ENCODE measurements at regions not wholly inside any gene's neighbourhood (a gene's known extent, or its start where the extent isn't known, plus 50 kb on each side); places are given as distances from the start of the nearest gene placed in this dataset.

DNA sequence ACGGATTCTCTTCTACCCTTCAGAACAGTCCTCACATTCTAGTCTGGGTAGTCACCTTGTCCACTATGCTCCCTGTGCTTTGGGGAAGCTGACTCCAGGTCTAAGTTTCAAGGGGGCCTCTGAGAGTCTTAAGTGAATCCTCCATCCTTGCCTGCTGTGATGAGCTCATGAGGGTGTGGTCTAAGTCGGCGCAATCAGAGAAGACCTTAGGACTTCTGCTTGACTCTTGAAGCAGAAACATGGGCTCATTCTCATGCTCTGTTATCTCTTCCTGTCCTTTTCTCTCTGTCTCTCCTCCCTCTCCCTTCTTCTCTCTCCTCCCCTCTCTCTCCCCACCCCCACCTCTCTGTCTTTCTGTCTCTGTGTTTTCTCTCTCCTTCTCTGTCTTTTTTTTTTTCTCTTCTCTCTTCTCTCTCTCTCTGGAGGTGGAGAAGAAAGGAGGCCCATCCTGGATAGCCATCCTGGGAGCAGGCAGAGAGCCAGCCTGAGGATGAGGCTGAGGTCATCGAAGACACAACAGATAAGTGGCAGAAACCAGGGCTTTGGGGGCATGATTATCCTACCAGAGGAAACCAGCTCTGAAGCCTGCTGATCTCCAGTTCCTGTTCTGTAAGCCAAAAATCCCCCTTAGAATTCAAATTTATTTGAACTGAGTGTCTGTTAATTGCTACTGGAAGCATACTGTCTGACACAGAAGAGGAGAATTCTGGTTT is 245.6 kb downstream of the SIPA1L2 start:
- H3K27me3 Mint-ChIP-seq (ENCODE audit: low read depth): peaks cover 11% of the 10 kb centered on the region
- ChIA-PET POLR2A (no interaction called here), CTCF (no interaction called here)
- H3K4me1 Mint-ChIP-seq: peaks cover 10% of the 10 kb centered on the region
- TF ChIP-seq GABPB1 (CRISPR knock-in tag; IDR thresholded peaks at IDR 0.05) (no peak), ARID4B (CRISPR knock-in tag; IDR thresholded peaks at IDR 0.05; ENCODE audit: borderline replicate concordance) (no peak), PRRX2 (CRISPR knock-in tag; IDR thresholded peaks at IDR 0.05) (no peak), ZNF263 (CRISPR knock-in tag; IDR thresholded peaks at IDR 0.05; ENCODE audit: low read depth) (no peak), OVOL2 (CRISPR knock-in tag; IDR thresholded peaks at IDR 0.05; ENCODE audit: borderline replicate concordance) (no peak), ZNF232 (CRISPR knock-in tag; IDR thresholded peaks at IDR 0.05) (no peak), FOXJ3 (CRISPR knock-in tag; IDR thresholded peaks at IDR 0.05; ENCODE audit: borderline replicate concordance) (no peak), E2F1 (CRISPR knock-in tag; IDR thresholded peaks at IDR 0.05) (no peak), NR1H2 (CRISPR knock-in tag; IDR thresholded peaks at IDR 0.05) (no peak), CREM (CRISPR knock-in tag; IDR thresholded peaks at IDR 0.05) (no peak), ZNF396 (CRISPR knock-in tag; IDR thresholded peaks at IDR 0.05; ENCODE audit: borderline replicate concordance) (no peak), KAT7 (CRISPR knock-in tag; IDR thresholded peaks at IDR 0.05; ENCODE audit: borderline replicate concordance) (no peak), MXD4 (CRISPR knock-in tag; IDR thresholded peaks at IDR 0.05; ENCODE audit: borderline replicate concordance) (no peak)
- TF ChIP-seq, protein P1, sequence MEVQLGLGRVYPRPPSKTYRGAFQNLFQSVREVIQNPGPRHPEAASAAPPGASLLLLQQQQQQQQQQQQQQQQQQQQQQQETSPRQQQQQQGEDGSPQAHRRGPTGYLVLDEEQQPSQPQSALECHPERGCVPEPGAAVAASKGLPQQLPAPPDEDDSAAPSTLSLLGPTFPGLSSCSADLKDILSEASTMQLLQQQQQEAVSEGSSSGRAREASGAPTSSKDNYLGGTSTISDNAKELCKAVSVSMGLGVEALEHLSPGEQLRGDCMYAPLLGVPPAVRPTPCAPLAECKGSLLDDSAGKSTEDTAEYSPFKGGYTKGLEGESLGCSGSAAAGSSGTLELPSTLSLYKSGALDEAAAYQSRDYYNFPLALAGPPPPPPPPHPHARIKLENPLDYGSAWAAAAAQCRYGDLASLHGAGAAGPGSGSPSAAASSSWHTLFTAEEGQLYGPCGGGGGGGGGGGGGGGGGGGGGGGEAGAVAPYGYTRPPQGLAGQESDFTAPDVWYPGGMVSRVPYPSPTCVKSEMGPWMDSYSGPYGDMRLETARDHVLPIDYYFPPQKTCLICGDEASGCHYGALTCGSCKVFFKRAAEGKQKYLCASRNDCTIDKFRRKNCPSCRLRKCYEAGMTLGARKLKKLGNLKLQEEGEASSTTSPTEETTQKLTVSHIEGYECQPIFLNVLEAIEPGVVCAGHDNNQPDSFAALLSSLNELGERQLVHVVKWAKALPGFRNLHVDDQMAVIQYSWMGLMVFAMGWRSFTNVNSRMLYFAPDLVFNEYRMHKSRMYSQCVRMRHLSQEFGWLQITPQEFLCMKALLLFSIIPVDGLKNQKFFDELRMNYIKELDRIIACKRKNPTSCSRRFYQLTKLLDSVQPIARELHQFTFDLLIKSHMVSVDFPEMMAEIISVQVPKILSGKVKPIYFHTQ (CRISPR knock-in tag; IDR thresholded peaks at IDR 0.05): no peak
- TF ChIP-seq, protein P2, sequence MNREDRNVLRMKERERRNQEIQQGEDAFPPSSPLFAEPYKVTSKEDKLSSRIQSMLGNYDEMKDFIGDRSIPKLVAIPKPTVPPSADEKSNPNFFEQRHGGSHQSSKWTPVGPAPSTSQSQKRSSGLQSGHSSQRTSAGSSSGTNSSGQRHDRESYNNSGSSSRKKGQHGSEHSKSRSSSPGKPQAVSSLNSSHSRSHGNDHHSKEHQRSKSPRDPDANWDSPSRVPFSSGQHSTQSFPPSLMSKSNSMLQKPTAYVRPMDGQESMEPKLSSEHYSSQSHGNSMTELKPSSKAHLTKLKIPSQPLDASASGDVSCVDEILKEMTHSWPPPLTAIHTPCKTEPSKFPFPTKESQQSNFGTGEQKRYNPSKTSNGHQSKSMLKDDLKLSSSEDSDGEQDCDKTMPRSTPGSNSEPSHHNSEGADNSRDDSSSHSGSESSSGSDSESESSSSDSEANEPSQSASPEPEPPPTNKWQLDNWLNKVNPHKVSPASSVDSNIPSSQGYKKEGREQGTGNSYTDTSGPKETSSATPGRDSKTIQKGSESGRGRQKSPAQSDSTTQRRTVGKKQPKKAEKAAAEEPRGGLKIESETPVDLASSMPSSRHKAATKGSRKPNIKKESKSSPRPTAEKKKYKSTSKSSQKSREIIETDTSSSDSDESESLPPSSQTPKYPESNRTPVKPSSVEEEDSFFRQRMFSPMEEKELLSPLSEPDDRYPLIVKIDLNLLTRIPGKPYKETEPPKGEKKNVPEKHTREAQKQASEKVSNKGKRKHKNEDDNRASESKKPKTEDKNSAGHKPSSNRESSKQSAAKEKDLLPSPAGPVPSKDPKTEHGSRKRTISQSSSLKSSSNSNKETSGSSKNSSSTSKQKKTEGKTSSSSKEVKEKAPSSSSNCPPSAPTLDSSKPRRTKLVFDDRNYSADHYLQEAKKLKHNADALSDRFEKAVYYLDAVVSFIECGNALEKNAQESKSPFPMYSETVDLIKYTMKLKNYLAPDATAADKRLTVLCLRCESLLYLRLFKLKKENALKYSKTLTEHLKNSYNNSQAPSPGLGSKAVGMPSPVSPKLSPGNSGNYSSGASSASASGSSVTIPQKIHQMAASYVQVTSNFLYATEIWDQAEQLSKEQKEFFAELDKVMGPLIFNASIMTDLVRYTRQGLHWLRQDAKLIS (CRISPR knock-in tag; IDR thresholded peaks at IDR 0.05; ENCODE audit: borderline replicate concordance): no peak
- TF ChIP-seq, protein P3, sequence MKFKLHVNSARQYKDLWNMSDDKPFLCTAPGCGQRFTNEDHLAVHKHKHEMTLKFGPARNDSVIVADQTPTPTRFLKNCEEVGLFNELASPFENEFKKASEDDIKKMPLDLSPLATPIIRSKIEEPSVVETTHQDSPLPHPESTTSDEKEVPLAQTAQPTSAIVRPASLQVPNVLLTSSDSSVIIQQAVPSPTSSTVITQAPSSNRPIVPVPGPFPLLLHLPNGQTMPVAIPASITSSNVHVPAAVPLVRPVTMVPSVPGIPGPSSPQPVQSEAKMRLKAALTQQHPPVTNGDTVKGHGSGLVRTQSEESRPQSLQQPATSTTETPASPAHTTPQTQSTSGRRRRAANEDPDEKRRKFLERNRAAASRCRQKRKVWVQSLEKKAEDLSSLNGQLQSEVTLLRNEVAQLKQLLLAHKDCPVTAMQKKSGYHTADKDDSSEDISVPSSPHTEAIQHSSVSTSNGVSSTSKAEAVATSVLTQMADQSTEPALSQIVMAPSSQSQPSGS (CRISPR knock-in tag; IDR thresholded peaks at IDR 0.05; ENCODE audit: borderline replicate concordance, low read depth): no peak
- TF ChIP-seq, protein P4, sequence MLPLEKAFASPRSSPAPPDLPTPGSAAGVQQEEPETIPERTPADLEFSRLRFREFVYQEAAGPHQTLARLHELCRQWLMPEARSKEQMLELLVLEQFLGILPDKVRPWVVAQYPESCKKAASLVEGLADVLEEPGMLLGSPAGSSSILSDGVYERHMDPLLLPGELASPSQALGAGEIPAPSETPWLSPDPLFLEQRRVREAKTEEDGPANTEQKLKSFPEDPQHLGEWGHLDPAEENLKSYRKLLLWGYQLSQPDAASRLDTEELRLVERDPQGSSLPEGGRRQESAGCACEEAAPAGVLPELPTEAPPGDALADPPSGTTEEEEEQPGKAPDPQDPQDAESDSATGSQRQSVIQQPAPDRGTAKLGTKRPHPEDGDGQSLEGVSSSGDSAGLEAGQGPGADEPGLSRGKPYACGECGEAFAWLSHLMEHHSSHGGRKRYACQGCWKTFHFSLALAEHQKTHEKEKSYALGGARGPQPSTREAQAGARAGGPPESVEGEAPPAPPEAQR (CRISPR knock-in tag; IDR thresholded peaks at IDR 0.05): no peak
- DNase-seq (ENCODE audit: low spot score) (no peak), ATAC-seq (no peak)
- no peaks in the 10 kb centered on the region for H3K9me3 Mint-ChIP-seq
- no peak overlapping the region for H3K4me3 Mint-ChIP-seq
- H3K36me3 Mint-ChIP-seq: no peaks in the 10 kb centered on the region
- no peak overlapping the region for H3K27ac Mint-ChIP-seq
